Testis (tissue), 2 donors: ENCODE measurements at regions not wholly inside any gene's neighbourhood (a gene's known extent, or its start where the extent isn't known, plus 50 kb on each side); places are given as distances from the start of the nearest gene placed in this dataset.

Experiments used
- CTCF ChIP-seq, 3 experiments: fragments of 450-650 bp in 2 of 3; fragments of 200-600 bp in 1 of 3; sonication (generic) in 1 of 3; IDR thresholded peaks; one replicate each; pipeline ENCODE4 v1.5.1; 2016 to 2019; ENCODE audit warnings: antibody characterized with exemption in 3 of 3, mild to moderate bottlenecking in 2 of 3, moderate library complexity in 1 of 3
- POLR2A ChIP-seq: fragments of 450-650 bp; IDR thresholded peaks from one replicate; pipeline ENCODE4 v1.6.1; 2017; ENCODE audit warnings: antibody characterized with exemption, mild to moderate bottlenecking, moderate library complexity

GRCh38 chr2:35461406-35461805 lies 894.2 kb upstream of the CRIM1 start:
- TF ChIP-seq CTCF (IDR thresholded peaks at IDR 0.05) (no peak), POLR2A (no peak)
